ENCODE measurements at regions not wholly inside any gene's neighbourhood (a gene's known extent, or its start where the extent isn't known, plus 50 kb on each side); places are given as distances from the start of the nearest gene placed in this dataset.

- TF ChIP-seq CTCF (conservative IDR thresholded peaks at IDR 0.05; ENCODE audit: low read depth, low read length) = peak; percentile 27; the same call in 1 of the 2 replicates
- TF ChIP-seq EZH2phosphoT487 (IDR thresholded peaks at IDR 0.05; ENCODE audit: borderline replicate concordance, low read length) = no peak
Measured at GRCh38 chr3:178443634-178444033, 92.6 kb upstream of the KCNMB2 start.

Measured in PC-3 (cell line).